ENCODE measurements at regions not wholly inside any gene's neighbourhood (a gene's known extent, or its start where the extent isn't known, plus 50 kb on each side); places are given as distances from the start of the nearest gene placed in this dataset.

DNA sequence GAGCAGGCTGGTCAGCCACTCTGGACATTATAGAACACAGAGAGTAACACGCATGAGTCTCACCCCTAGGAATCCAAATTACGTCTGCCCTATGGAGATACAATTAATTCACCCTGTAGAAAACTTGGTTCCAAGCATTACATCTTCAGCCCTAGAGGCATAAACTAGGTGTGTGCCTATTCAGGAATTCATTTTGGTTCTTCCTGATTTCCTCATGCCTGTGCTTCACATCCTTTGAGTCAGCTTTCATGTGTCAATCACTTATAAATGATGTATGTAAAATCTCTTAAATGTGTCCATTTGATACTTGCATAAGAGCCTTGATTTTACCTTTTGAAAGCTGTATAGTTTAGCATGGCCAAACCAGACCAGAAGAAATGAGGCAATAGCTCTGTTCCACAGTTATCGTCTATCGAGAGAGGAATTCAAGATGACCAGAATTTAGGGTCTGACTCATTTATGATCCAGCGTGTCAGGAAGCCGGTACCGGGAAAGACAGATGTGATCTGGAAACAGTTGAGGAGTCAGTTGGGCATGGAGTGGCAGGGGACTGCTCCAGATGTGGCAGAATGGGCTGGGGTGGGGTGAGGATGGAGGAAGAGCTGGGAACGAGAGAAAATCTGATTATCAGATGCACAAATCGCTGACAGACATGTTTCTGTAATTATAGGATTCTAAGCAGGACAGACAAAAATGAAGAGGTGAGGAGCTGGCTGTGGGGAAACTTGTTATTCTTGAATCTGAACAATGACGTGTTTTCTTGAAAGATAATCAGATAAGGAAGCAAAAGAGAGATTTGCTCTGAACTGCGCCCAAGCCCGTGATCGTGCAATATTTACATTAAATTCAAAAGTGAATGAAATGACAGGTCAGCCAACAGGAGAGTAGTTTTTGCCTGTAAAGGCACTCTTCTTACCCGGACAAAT is 76.7 kb downstream of the C16orf95 start:
- intact Hi-C loops (cut with DNase I; ENCODE audit: low total_unique reads), result no loop called here
- no peak overlapping the region for H3K27ac ChIP-seq
- no peaks in the 10 kb centered on the region for H3K36me3 ChIP-seq
- TF ChIP-seq POLR2AphosphoS5 (IDR thresholded peaks at IDR 0.05) (no peak), POLR2A (IDR thresholded peaks at IDR 0.05) (no peak), CTCF (IDR thresholded peaks at IDR 0.05) (no peak)
- H3K4me1 ChIP-seq, result no peaks in the 10 kb centered on the region
- no peak overlapping the region for H3K4me3 ChIP-seq
- no peak for DNase-seq (ENCODE audit: low spot score in 2 of 2)
- no peaks in the 10 kb centered on the region for H3K9me3 ChIP-seq
- H3K27me3 ChIP-seq, result no peaks in the 10 kb centered on the region

GRCh38 chr16:87241137-87241771 is 75.9 kb downstream of the C16orf95 start:
- no peaks in the 10 kb centered on the region for H3K36me3 ChIP-seq
- no peak overlapping the region for H3K27ac ChIP-seq
- no peak overlapping the region for H3K4me3 ChIP-seq
- H3K9me3 ChIP-seq, result no peaks in the 10 kb centered on the region
- intact Hi-C loops (cut with DNase I; ENCODE audit: low total_unique reads), result no loop called here
- no peak for TF ChIP-seq CTCF (IDR thresholded peaks at IDR 0.05)
- TF ChIP-seq POLR2A (IDR thresholded peaks at IDR 0.05), result no peak
- TF ChIP-seq POLR2AphosphoS5 (IDR thresholded peaks at IDR 0.05), result no peak
- no peak for DNase-seq (ENCODE audit: low spot score in 2 of 2)
- no peaks in the 10 kb centered on the region for H3K4me1 ChIP-seq
- H3K27me3 ChIP-seq, result no peaks in the 10 kb centered on the region

DNA sequence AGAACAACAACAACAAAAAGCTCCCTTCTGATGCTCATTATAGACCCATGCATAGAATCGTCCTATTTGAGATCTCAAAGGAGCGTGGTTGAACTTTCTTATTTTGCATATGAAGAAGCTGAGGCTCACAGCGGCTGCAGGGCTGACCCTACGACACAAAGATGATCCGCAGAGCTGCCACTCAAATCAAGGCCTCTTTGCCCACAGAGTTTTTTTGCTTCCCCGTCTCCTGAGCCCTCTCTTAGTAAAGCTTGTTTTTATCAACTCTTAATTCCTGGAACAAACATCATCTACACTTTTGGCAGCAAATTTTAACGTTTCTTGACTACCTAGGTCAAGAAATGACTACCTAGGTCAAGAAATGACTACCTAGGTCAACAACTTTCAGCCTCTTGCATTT is 73.7 kb downstream of the C16orf95 start:
- TF ChIP-seq POLR2AphosphoS5 (IDR thresholded peaks at IDR 0.05) (no peak), CTCF (IDR thresholded peaks at IDR 0.05) (no peak), POLR2A (IDR thresholded peaks at IDR 0.05) (no peak)
- H3K9me3 ChIP-seq, result no peaks in the 10 kb centered on the region
- no peaks in the 10 kb centered on the region for H3K27me3 ChIP-seq
- no peak for DNase-seq (ENCODE audit: low spot score in 2 of 2)
- H3K36me3 ChIP-seq, result no peaks in the 10 kb centered on the region
- no peaks in the 10 kb centered on the region for H3K4me1 ChIP-seq
- intact Hi-C loops (cut with DNase I; ENCODE audit: low total_unique reads), result no loop called here
- no peak overlapping the region for H3K4me3 ChIP-seq
- no peak overlapping the region for H3K27ac ChIP-seq

DNA sequence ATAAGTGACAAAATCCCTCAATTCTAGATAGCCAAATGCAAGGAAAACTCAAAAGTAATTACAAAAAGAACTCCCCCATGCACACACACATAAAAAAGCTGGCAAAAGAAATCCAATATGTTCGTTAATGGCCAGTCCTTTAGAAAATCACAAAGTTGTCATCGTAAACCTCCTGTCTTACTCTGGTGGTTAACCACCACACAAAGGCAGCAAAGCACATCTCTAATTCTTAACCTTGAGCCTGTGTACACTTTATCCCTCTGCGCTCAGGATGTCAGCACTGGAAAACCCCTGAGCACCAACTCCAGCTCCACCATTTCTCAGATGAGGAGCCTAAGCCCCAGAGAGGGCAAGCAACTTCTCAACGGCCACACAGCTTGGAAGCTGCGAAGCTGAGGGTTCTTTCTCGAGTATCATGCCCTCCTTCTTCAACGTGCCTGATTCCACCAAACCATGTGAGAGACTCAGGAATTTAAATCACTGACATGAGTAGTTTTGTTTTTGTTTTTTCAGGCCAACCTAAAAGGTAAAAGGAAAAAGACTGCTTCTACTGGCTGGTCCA is 72.5 kb downstream of the C16orf95 start:
- Histone ChIP-seq H3K4me1 (no peaks in the 10 kb centered on the region), H3K9me3 (no peaks in the 10 kb centered on the region), H3K27ac (no peak overlapping the region), H3K27me3 (no peaks in the 10 kb centered on the region), H3K36me3 (no peaks in the 10 kb centered on the region), H3K4me3 (no peak overlapping the region)
- no peak for TF ChIP-seq POLR2AphosphoS5 (IDR thresholded peaks at IDR 0.05)
- no peak for TF ChIP-seq CTCF (IDR thresholded peaks at IDR 0.05)
- TF ChIP-seq POLR2A (IDR thresholded peaks at IDR 0.05), result no peak
- intact Hi-C loops (cut with DNase I; ENCODE audit: low total_unique reads), result no loop called here
- DNase-seq (ENCODE audit: low spot score in 2 of 2), result no peak

DNA sequence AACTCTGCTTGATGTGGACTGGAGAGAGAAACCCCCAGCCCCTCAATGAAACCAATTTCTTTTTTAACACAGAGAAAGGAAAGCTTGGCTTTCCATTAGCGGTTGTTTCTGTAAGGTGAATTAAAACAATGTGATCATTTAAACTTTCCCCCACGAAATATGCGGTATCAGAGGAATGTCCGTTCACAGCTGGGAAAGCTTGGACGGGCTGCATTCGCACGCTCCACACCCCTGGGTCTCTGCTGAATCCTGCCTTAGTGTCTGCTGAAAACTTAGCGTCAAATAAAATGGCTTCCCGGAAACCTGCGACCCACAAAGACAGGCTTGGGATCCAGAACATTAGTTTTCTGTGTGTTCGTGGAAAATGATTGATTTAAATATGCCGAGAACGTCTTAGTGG is 71.7 kb downstream of the C16orf95 start:
- Histone ChIP-seq H3K9me3 (no peaks in the 10 kb centered on the region), H3K27ac (no peak overlapping the region), H3K4me1 (no peaks in the 10 kb centered on the region), H3K27me3 (no peaks in the 10 kb centered on the region), H3K4me3 (no peak overlapping the region), H3K36me3 (no peaks in the 10 kb centered on the region)
- intact Hi-C loops (cut with DNase I; ENCODE audit: low total_unique reads), result no loop called here
- no peak for DNase-seq (ENCODE audit: low spot score in 2 of 2)
- TF ChIP-seq POLR2AphosphoS5 (IDR thresholded peaks at IDR 0.05) (no peak), CTCF (IDR thresholded peaks at IDR 0.05) (no peak), POLR2A (IDR thresholded peaks at IDR 0.05) (no peak)
